GM21723 (cell line): ENCODE measurements at regions not wholly inside any gene's neighbourhood (a gene's known extent, or its start where the extent isn't known, plus 50 kb on each side); places are given as distances from the start of the nearest gene placed in this dataset.

Source experiments
- ATAC-seq: cut with Tn5 transposase; IDR thresholded peaks from one replicate; pipeline ENCODE4 v1.9.1; 2021; ENCODE audit warnings: mild to moderate bottlenecking, moderate library complexity; ENCODE audit not compliant: unreplicated experiment

DNA sequence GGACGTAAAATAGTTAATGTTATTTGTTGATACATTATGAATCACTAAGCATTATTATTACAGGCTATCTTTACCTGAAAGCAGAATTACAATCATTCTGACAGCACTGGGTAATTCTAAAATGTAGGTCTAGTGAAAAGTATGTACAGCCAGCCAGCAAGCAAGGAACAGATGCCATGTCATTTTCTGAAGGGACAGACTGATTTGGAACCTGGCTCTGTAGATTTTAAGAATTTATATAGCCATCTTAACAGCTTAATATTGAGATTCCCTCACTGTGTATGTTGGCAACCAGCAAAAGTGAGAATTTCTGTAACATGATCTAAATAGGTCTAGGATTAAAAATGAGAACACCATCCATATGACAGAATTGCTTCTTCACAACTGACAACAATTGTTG, 359.4 kb downstream of the ZIC4 start:
- ATAC-seq = no peak

DNA sequence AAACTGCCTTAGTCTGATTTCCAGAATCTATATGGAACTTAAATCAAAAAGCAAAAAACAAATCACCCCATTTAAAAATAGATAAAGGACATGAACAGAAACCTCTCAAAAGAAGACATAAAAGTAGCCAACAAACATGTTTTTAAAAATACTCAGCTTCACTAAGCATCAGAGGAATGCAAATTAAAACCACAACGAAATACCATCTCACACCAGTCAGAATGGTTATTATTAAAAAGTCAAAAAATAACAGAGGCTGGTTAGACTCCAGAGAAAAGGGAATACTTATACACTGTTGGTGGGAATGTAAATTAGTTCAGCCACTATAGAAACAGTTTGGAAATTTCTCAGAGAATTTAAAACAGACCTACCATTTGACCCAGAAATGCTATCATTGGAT, 367.9 kb downstream of the ZIC4 start:
- no peak for ATAC-seq

DNA sequence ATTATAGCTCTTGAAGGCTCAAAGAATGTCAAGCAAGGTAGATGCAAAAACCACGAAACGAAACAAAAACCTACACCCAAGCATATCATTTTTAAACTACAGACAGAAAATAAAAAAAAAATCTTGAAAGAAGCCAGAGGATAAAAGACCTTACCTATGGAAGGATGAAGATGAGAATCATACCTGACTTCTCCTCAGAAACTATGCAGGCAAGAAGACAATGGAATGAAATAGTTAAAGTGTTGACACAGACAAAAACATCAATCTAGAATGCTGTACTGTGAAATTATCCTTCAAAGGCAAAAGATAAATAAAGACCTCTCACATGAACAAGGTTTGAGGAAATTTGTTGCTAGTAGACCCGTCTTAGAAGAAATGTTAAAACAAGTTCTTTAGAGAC, 372.0 kb downstream of the ZIC4 start:
- ATAC-seq = no peak

DNA sequence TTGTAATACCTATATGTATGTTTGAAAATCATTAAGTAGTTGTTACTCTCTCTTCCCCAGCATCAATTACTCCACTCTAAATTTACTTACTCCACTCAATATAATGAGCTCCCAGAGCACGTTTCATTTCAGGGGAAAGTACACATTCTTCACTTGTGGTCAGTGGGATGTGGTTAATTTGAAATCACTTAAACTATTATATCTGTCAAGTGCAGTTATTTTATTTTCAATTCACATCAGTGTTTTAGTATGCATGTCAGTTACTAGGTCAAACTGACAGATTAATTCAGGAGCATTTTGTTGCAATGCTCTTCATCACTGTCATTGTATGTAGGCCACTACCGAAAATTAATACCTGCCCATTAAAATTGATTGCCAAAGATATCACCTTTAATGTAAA, 376.1 kb downstream of the ZIC4 start:
- no peak for ATAC-seq

DNA sequence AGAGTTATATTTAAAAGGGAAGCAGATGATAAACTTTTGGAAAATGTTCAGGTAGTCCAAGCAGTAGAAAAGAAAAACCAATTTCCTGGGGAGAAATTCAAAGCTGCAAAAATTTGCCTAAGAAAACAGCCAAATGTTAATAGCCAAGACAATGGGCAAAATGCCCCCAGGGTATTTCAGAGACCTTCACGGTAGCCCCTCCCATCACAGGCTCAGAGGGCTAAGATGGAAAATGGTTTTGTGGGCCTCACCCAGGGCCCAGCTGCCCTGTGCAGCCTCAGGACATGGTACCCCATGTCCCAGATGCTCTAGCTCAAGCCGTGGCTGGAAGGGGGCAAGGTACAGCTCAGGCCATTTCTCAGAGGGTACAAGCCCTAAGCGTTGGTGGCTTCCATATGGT, 391.0 kb downstream of the ZIC4 start:
- no peak for ATAC-seq

DNA sequence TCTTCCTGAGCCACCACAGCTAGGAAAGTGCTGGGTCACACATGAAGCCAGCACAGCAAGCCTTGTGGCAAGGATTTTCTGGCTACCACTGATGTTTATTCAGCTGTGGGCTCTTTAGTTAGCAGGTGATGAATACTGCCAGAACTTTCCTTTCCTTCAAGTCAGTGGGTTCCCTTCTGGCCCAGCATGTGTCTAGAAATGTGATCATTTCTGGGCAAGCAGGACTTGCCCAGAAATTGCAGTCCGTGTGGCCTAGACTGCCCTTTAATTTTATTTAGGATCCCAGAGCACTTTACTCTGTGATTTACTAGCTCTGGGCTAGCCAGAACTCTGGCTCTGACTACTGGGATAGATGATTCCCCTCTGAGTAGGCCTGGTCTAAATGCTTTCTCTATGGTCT, 397.5 kb downstream of the ZIC4 start:
- no peak for ATAC-seq

DNA sequence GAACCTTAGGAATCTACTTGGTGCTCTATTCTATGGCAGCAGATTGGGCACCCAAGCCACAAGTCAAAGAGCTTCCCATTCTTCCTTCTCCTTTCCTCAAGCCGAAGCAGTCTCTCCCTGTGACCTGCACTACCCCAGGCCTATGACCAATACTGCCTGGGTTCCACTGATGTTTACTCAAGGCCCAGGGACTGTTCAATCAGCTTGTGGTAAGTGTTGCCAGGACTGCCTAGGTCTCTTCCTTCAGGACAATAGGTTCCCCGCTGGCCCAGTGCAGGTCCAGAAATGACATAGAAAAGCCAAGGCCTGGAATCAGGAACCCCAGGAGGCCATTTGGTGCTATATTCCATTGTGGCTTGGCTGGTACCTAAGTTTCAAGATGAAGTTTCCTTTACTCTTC, 397.9 kb downstream of the ZIC4 start:
- no peak for ATAC-seq

DNA sequence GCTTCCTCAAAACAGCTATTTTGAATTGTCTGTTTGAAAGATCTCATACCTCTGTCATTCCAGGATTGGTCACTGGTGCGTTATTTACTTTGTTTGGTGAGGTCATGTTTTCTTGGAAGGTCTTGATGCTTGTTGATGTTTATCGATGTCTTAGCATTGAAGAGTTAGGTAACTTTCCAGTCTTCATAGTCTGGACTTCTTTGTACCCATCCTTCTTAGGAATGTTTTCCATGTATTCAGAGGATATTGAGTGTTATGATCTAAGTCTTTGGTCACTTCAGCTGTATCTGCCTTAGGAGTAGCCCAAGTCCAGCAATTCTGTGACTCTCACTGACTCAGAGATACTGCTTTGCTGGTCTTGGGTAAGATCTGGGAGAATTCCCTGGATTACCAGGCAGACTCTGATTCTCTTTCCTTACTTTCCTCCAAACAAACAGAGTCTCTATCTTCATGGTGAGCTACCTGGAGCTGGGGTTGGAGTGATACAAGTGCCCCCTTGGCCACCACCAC, 398.6 kb downstream of the ZIC4 start:
- ATAC-seq = no peak

DNA sequence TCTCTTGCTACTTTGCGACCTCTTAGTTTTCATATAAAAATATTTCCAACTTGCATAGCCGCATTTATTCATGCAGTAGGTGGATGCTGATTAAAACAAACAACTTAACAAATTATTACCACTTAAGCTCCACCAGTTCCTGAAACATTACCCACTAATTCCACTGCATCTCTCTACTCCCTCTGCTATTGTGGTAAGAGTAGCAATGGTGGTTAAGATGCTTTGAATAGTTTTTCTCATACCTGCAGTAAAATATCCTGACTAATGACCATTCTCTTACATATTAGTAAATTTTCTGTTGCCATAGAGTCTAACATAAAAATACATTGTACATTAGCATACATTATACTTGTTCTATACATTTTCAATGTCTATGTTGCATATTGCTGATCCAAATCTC, 397.6 kb upstream of the PLSCR5 start:
- ATAC-seq = no peak

DNA sequence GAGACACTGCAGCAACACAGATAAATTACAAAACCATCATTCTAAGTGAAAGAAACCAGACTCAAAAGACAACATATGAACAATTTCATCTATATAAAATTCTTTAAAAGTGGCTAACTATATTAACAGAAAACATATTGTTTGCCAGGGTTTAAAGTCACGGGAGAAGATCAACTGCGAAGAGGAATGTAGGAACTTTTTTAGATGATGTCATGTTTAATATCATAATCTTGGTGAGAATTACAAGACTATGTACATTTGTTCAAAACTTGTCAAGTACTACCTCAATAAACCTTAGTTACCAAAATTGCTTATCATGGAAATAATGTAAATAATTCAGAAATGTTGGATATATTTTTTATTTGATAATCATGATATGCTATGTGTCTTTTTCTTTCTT, 395.1 kb upstream of the PLSCR5 start:
- ATAC-seq = no peak

DNA sequence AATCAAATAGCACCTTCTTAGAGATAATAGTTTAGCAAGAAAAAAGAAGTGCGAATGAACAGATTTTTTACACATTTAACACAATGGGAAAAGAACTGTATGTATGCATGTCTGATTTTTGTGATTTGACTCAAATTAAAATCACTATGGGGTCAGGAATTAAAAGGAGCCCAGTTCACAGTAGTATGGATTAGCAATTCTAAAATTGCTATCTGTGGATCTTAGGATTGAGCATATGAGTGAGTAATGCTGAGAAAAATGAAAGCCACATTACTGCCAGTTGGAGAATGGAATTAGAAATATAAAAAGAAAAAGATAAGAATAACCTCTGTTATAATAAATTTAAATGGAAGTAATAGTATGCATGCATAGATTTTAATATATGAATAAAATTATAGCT, 386.8 kb upstream of the PLSCR5 start:
- ATAC-seq = no peak

DNA sequence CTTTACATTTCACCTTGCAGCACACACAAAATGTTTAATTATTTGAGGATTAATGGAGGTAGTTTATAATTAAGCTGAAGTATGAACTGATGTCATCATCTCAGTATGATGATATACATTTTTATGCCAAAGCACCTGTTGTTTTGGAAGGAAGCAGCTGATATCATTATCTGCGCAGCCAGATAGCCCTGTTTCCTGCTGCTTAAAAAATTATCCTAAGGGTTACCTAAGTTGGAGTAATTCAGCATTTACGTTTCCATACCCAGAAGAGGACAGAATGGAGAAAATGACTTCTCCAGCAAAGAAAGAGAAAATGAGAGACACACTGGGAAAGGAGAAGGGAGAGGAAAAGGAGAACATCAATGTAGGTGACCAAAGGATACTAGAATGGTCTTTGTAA, 370.3 kb upstream of the PLSCR5 start:
- no peak for ATAC-seq

DNA sequence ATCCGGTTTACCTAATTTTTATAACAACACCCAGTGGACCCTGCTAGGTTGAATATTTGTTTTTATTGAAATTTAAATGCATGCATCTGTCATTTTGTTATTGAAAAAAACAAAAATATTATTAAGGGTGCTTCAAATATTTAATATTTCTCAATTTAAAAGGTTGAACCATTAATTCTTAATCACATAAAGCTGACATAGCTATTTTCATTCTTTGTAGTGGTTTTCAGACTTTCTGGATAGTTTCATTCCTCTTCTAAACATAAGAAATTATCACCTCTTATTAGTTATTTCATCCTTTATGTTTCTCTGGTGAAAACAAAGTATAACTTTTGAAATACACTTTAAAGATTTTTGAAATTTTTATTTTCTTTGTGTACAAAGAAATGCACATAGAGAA, 369.9 kb upstream of the PLSCR5 start:
- ATAC-seq = no peak

DNA sequence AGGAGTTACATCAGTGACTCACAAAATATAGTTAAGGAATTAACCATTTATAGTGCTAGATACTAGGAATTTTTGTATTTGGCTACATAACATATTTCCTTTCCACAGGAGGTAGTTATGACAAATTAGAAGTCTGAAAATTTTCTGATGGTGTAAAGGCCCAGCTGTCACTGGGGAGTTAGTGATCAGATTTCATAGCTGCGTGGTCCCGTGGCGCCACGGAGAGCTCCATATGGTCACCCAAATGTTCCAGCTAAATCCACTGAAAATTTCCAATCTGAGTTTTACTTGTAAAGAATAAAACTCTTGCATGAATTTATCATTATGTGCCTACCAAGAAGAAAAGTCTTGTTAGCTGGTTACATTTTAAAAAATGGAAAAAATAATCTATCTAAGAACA, 368.9 kb upstream of the PLSCR5 start:
- ATAC-seq = no peak

DNA sequence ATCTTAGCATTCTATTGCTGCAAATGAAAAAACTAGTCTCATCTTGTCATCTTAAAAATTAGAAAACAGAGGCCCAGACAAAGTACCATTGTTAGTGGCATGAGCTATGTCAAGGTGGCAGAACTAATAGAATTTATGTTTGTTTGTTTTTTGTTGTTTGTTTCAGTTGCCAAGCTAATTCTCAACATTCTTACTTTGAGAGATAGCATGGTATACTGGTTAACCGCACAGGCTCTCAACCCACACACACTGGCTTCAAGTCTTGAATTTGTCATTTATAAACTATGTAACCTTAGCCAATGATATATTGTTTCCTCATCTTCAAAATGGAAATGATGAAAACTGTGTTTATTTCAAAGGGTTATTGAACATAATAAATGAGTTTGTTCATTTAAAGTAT, 367.6 kb upstream of the PLSCR5 start:
- ATAC-seq = no peak

DNA sequence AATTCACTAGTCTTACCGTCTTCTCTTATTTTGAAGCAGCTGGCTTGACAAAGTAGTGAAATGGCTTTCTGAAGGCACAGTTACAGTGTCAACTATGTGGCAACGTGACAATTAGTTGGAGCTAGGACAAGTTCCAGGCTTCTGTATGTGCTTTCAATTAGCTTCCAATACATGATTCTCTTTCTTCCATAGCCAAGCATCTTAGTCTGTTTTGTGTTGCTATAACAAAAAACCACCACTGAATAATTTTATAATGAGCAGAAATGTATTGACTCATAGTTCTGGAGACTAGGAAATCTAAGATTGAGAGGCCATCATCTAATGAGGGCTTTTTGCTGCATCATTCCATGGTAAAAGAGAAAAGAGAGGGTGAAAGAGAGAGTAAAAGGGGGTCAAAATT, 365.1 kb upstream of the PLSCR5 start:
- ATAC-seq = no peak

DNA sequence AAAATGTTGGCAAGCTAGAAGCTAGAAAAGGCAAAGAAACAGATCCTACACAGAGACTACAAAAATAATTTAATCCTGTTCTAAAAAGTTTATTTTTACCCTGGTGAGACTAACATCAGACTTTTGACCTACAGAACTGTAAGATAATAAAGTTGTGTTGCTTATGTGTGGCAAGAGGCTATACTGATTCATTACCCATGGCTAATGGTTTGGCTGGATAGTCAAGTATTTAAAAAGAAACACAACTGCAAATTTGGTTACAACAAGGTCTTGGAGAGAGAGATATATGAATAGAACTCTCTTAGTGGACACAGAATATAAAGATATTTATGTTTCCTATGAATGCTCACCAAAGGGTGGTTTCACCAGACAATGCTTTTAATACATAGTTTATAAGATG, 364.2 kb upstream of the PLSCR5 start:
- ATAC-seq = no peak

DNA sequence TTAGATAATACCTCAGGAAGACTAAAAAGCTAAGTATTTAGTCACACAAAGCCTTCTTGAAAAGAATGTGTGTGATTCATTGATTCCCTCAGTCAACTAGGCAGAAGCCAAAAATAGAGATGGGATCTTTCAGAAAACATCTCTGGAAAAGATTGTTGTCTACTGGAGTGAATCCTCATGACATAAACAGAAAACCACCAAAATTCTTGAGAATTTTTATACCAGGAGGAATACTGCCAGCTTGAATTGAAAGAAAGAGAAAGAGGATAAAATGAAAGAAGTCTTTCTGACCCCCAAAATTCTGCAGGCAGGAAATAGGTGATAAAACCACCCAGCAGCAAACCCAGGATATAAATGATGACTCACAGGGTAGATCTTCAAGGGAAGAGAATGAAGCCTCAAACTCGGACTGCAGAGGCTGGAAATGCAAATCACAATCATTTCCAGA, 363.1 kb upstream of the PLSCR5 start:
- ATAC-seq = no peak

DNA sequence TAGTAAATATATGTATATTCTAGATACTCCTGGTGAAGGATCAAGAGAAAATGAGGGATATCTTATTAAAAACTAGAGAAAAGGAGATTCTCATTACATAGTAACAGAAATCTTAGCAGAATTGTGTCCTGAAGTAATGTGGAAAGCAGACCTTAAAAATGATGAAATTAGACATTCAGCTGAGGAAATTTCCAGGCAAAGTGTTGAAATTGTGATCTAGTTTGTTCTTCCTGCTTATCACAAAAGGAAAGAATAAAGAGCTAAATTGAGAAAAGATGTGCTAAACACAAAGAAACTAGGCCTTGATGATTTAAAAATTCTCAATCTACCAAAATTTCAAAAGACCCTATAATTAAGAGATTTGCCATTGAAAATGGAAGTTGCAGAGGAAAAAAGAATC, 362.6 kb upstream of the PLSCR5 start:
- no peak for ATAC-seq

DNA sequence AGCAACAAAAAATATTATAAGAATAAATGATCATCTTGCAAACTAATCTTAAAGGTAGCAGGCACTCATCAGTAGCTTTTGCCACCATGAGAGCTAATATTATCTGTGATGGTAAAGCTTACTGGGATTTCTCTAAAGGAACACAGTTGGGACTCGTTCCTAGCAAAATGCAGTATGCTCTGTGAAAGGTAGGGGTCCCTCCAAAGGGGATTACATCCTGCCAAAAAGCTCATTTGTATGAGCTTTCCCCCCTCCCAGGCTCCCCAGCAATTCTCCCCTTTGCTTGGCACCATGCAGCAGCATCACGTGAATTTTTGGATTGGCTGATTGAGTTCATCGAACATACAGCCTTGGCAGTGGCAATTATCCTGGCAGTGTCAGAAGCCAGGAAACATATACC, 361.0 kb upstream of the PLSCR5 start:
- no peak for ATAC-seq

DNA sequence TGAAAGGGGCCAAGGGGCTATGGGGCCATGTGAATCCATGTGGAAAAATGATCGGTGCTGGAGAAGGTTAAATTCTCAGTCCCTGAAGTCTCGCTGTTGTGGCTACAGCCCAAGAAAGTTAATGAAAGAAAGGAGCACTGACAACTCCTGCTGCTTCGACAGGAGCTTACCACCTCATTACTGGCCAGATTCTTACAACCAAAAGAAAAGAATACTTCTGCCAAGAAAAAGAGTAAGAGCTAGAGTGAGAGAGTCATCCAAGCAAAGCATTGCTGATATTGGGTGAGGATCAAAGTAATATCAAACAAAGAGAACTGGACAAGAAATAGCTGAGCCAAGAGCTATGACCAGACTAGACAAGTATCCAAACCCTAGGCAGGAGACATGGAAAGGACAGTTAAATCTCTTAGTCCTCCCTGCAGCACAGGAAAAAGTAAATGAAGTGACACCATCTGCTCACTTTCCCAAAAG, 348.4 kb upstream of the PLSCR5 start:
- ATAC-seq = no peak

DNA sequence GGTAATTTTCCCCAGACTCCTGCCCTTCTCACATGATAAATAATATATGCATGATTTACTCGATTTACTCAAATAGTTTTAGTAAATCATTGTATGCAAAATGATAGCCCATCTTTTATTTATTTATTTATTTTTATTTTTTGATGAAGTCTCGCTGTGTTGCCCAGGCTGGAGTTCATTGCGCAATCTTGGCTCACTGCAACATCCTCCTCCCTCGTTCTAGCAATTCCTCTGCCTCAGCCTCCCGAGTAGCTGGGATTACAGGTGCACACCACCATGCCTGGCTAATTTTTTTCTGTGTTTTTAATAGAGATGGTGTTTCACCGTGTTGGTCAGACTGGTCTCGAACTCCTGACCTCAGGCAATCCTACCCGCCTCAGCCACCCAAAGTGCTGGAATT, 343.8 kb upstream of the PLSCR5 start:
- ATAC-seq = no peak

DNA sequence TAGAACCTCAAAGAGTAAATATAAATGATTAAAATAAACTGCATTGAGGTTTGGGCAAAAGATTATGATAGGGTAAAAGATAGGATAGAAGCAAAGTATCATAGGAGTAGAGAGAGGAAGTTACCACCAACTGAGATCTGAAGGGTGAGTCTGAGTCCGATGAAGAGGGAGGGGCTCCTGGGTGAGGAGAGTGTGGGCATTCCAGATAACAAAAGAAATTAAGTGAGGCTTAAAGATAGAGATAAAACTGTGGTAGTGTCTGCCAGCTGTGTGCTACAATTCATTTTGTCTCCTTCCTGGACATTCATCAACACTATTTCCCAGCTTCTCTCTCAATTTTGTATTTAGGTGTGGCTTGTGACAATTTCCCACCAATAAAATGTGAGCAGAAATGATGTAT, 343.0 kb upstream of the PLSCR5 start:
- no peak for ATAC-seq

DNA sequence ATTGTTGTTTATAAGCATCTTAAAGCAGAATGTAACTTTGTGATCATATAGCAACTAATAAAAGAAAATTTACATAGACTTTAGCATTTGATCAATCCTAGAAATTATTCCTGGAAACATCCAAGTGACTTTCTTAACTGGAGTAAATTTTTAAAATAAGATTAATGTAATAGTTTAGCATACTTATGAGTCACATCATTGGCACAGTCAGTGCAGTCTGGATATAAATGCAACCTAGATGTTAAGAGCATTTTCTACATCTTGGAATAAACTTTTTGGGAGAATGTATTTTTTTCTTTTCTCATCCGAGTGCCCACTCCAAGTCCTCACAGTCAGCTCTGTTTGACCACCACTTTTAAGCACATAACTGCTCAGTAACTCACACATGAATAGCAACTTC, 324.6 kb upstream of the PLSCR5 start:
- ATAC-seq = no peak
